HCT116 (cell line): ENCODE measurements at regions not wholly inside any gene's neighbourhood (a gene's known extent, or its start where the extent isn't known, plus 50 kb on each side); places are given as distances from the start of the nearest gene placed in this dataset.

Source experiments
- ATAC-seq: fragments of 200-7000 bp; cut with Tn5 transposase; 2 replicates; pipeline ENCODE4 v1.9.1; 2020; ENCODE audit warnings: mild to moderate bottlenecking, moderate library complexity
- BruUV-seq: library from RNA; stranded (reverse); fragments of 400-500 nt; replicated peaks from 2 replicates; lab custom pipeline; 2021; lab: Mats Ljungman, UMichigan
- CTCF ChIA-PET: fragments of 300-600 bp; sonication (Branson Sonifier 250); formaldehyde crosslinking; loops from one replicate; lab custom pipeline; 2021; ENCODE audit warnings: antibody characterized with exemption; lab: Charles Lee
- POLR2A ChIA-PET: fragments of 300-600, 350-600 bp; sonication (Branson Sonifier 250); formaldehyde crosslinking; loops from one replicate; lab custom pipeline; 2021; ENCODE audit warnings: antibody characterized with exemption; lab: Charles Lee
- RAD21 ChIA-PET, 2 experiments: fragments of 300-600 bp; sonication (Branson Sonifier 250); formaldehyde crosslinking; loops; one replicate each; lab custom pipeline; 2023; ENCODE audit warnings: low total read pairs in 2 of 2; ENCODE audit not compliant: uncharacterized antibody in 2 of 2, unreplicated experiment in 2 of 2, low non-redundant PET in 1 of 2; lab: Charles Lee
- DNase-seq: peaks from one replicate; pipeline ENCODE4 v3.0.0-alpha.2; 2010; ENCODE audit warnings: low read depth, low spot score
- H2AFZ ChIP-seq: fragments of 200-600 bp; shearing (Covaris generic), sonication (generic); 2 replicates; pipeline ENCODE4 v1.6.1; 2017; ENCODE audit warnings: low read depth, mixed run types, mixed read lengths, antibody characterized with exemption, low read length; ENCODE audit not compliant: poor library complexity, severe bottlenecking
- H3K27ac ChIP-seq: 2 replicates; pipeline ENCODE4 v1.5.1; 2012; ENCODE audit warnings: low read depth, low read length
- H3K27me3 ChIP-seq: fragments of 200-600 bp; sonication (generic); 2 replicates; pipeline ENCODE4 v1.6.1; 2016; ENCODE audit warnings: mixed run types, low read length, mixed read lengths; ENCODE audit not compliant: insufficient read depth
- H3K36me3 ChIP-seq, 2 experiments: fragments of 200-500 bp in 1 of 2; fragments of 200-600 bp in 1 of 2; sonication (Bioruptor generic) in 1 of 2; sonication (generic) in 1 of 2; 2 replicates each; pipeline versions ENCODE4 v1.5.1 to v1.6.1; 2014 to 2016; ENCODE audit warnings: low read length in 2 of 2, inconsistent platforms in 1 of 2, mixed read lengths in 1 of 2, mixed run types in 1 of 2; ENCODE audit not compliant: insufficient read depth in 2 of 2, control insufficient read depth in 1 of 2
- H3K4me1 ChIP-seq, 2 experiments: fragments of 200-600 bp in 1 of 2; sonication (generic) in 1 of 2; 2 replicates each; pipeline versions ENCODE4 v1.5.1 to v1.6.1; 2012 to 2017; ENCODE audit warnings: low read length in 2 of 2, inconsistent platforms in 1 of 2, mild to moderate bottlenecking in 1 of 2, mixed read lengths in 1 of 2, mixed run types in 1 of 2, moderate library complexity in 1 of 2; ENCODE audit not compliant: insufficient read depth in 2 of 2, control insufficient read depth in 1 of 2
- H3K4me2 ChIP-seq: fragments of 200-600 bp; sonication (generic); 2 replicates; pipeline ENCODE4 v1.6.1; 2017; ENCODE audit warnings: mixed run types, low read length, mixed read lengths
- H3K4me3 ChIP-seq, 2 experiments: fragments of 200-600 bp in 1 of 2; sonication (generic) in 1 of 2; replicated peaks in 1 of 2; 2 replicates each; pipeline ENCODE4 v1.5.1; 2011 to 2016; ENCODE audit warnings: low read length in 2 of 2, control low read depth in 1 of 2, low read depth in 1 of 2, mild to moderate bottlenecking in 1 of 2, mixed read lengths in 1 of 2, mixed run types in 1 of 2
- H3K79me2 ChIP-seq: fragments of 200-600 bp; sonication (generic); 2 replicates; pipeline ENCODE4 v1.6.1; 2017; ENCODE audit warnings: mild to moderate bottlenecking, mixed run types, low read length, moderate library complexity, mixed read lengths; ENCODE audit not compliant: insufficient read depth
- H3K9ac ChIP-seq: fragments of 200-600 bp; sonication (generic); 2 replicates; pipeline ENCODE4 v1.6.1; 2016; ENCODE audit warnings: low read length, mixed read lengths
- H3K9me2 ChIP-seq: fragments of 200-600 bp; sonication (generic), shearing (Covaris generic); 2 replicates; pipeline ENCODE4 v1.6.1; 2017; ENCODE audit warnings: mixed run types, mild to moderate bottlenecking, moderate library complexity; ENCODE audit not compliant: insufficient read depth
- H3K9me3 ChIP-seq, 2 experiments: fragments of 200-500 bp in 1 of 2; fragments of 200-600 bp in 1 of 2; sonication (Bioruptor generic) in 1 of 2; sonication (generic) in 1 of 2; 2 replicates each; pipeline ENCODE4 v1.6.1; 2014 to 2017; ENCODE audit warnings: low read length in 2 of 2, mixed read lengths in 2 of 2, inconsistent platforms in 1 of 2, low read depth in 1 of 2, mild to moderate bottlenecking in 1 of 2, mixed run types in 1 of 2, moderate library complexity in 1 of 2; ENCODE audit not compliant: control insufficient read depth in 1 of 2, insufficient read depth in 1 of 2
- H4K20me1 ChIP-seq: fragments of 200-600 bp; sonication (generic), shearing (Covaris generic); 2 replicates; pipeline ENCODE4 v1.6.1; 2017; ENCODE audit warnings: mixed run types, mild to moderate bottlenecking, moderate library complexity; ENCODE audit not compliant: insufficient read depth
- ATF3 ChIP-seq: IDR thresholded peaks from 2 replicates; pipeline ENCODE4 v1.6.1; 2012
- CBX3 ChIP-seq: IDR thresholded peaks from 2 replicates; pipeline ENCODE4 v1.6.1; 2012; ENCODE audit warnings: low read depth
- CTCF ChIP-seq, 3 experiments: fragments of 200-600 bp in 1 of 3; sonication (generic) in 1 of 3; IDR thresholded peaks in 2 of 3; conservative IDR thresholded peaks in 1 of 3; 2 replicates each; pipeline ENCODE4 v1.5.1; 2012 to 2017; ENCODE audit warnings: low read depth in 2 of 3, low read length in 2 of 3, antibody characterized with exemption in 1 of 3, borderline replicate concordance in 1 of 3, control low read depth in 1 of 3, mild to moderate bottlenecking in 1 of 3, mixed read lengths in 1 of 3, mixed run types in 1 of 3, moderate library complexity in 1 of 3; ENCODE audit not compliant: insufficient read depth in 1 of 3
- EGR1 ChIP-seq: IDR thresholded peaks from 2 replicates; pipeline ENCODE4 v1.6.1; 2012; ENCODE audit warnings: low read depth
- EZH2phosphoT487 ChIP-seq: fragments of 200-600 bp; IDR thresholded peaks from 2 replicates; pipeline ENCODE4 v1.6.1; 2018; ENCODE audit warnings: antibody characterized with exemption, borderline replicate concordance
- FOSL1 ChIP-seq: IDR thresholded peaks from 2 replicates; pipeline ENCODE4 v1.6.1; 2012; ENCODE audit warnings: low read depth
- JUND ChIP-seq: IDR thresholded peaks from 2 replicates; pipeline ENCODE4 v1.6.1; 2012
- MAX ChIP-seq: IDR thresholded peaks from 2 replicates; pipeline ENCODE4 v1.6.1; 2012
- RAD21 ChIP-seq: IDR thresholded peaks from 2 replicates; pipeline ENCODE4 v1.6.1; 2012; ENCODE audit warnings: low read depth, mild to moderate bottlenecking
- SIN3A ChIP-seq: IDR thresholded peaks from 2 replicates; pipeline ENCODE4 v1.6.1; 2012; ENCODE audit warnings: low read depth
- SP1 ChIP-seq: IDR thresholded peaks from 2 replicates; pipeline ENCODE4 v1.6.1; 2012; ENCODE audit warnings: low read depth
- SRF ChIP-seq: IDR thresholded peaks from 2 replicates; pipeline ENCODE4 v1.6.1; 2012; ENCODE audit warnings: low read depth
- TCF7L2 ChIP-seq: IDR thresholded peaks from 2 replicates; pipeline ENCODE4 v1.7.0; 2011; ENCODE audit warnings: borderline replicate concordance, inconsistent platforms; ENCODE audit not compliant: insufficient read depth, insufficient read length; ENCODE audit errors: extremely low read depth
- ZBTB33 ChIP-seq: IDR thresholded peaks from 2 replicates; pipeline ENCODE4 v1.6.1; 2011; ENCODE audit warnings: mild to moderate bottlenecking, low read length, moderate library complexity; ENCODE audit not compliant: insufficient replicate concordance; ENCODE audit errors: extremely low read depth
- ZFX ChIP-seq: fragments of 450-650 bp; IDR thresholded peaks from 2 replicates; pipeline ENCODE4 v1.6.1; 2017
- intact Hi-C: fragments of 100-400 bp; cut with micrococcal nuclease; formaldehyde crosslinking; loops from 2 replicates; pipeline ENCODE4 v1.10.0; 2022

GRCh38 chr7:120077777-120078176, 195.2 kb upstream of the KCND2 start:
- no TSS peak for BruUV-seq

More at GRCh38 chr7:120077777-120078176, 195.2 kb upstream of the KCND2 start:
- ChIA-PET POLR2A (no interaction called here), RAD21 (no interaction called here), CTCF (no interaction called here)
- Histone ChIP-seq H3K9ac (no peak overlapping the region), H3K27me3 (no peaks in the 10 kb centered on the region), H2AFZ (no peak overlapping the region), H3K27ac (no peak overlapping the region), H3K4me3 (no peak overlapping the region), H3K9me3 (no peaks in the 10 kb centered on the region), H3K79me2 (no peaks in the 10 kb centered on the region), H3K4me2 (no peak overlapping the region)
- DNase-seq, result no peak
- TF ChIP-seq SRF (no peak), ZBTB33 (no peak), CBX3 (no peak), FOSL1 (no peak), MAX (no peak), EGR1 (no peak), ATF3 (no peak), SIN3A (no peak), CTCF (IDR thresholded peaks at IDR 0.05 in 2 of 3, conservative IDR thresholded peaks at IDR 0.05 in 1 of 3; ENCODE audit: borderline replicate concordance in 1 of 3, insufficient read depth in 1 of 3, low read depth in 2 of 3, low read length in 2 of 3) (no peak), ZFX (no peak), JUND (no peak), EZH2phosphoT487 (no peak), RAD21 (no peak), SP1 (no peak), TCF7L2 (no peak)
- TF ChIP-seq, all 23 proteins: peak for 0
- ATAC-seq, result no peak
- intact Hi-C loops, result no loop called here
- Histone ChIP-seq H3K36me3 (no peaks in the 10 kb centered on the region), H3K9me2 (no peaks in the 10 kb centered on the region), H3K4me1 (no peaks in the 10 kb centered on the region), H4K20me1 (no peaks in the 10 kb centered on the region)
